Neural progenitor cell (in vitro differentiated cells): ENCODE measurements at regions not wholly inside any gene's neighbourhood (a gene's known extent, or its start where the extent isn't known, plus 50 kb on each side); places are given as distances from the start of the nearest gene placed in this dataset.

Experiments used
- EZH2 ChIP-seq: fragments of 200-600 bp; sonication (generic); IDR thresholded peaks from 2 replicates; pipeline ENCODE4 v1.6.1; 2017; ENCODE audit warnings: antibody characterized with exemption, mild to moderate bottlenecking, moderate library complexity
- EZH2phosphoT487 ChIP-seq: fragments of 200-600 bp; sonication (generic); IDR thresholded peaks from 2 replicates; pipeline ENCODE4 v1.6.1; 2017; ENCODE audit warnings: antibody characterized with exemption
- TF ChIP-seq, protein P1 (sequence below): fragments of 200-600 bp; sonication (generic); IDR thresholded peaks from 2 replicates; pipeline ENCODE4 v1.5.1; 2017; ENCODE audit warnings: antibody characterized with exemption, mild to moderate bottlenecking

DNA sequence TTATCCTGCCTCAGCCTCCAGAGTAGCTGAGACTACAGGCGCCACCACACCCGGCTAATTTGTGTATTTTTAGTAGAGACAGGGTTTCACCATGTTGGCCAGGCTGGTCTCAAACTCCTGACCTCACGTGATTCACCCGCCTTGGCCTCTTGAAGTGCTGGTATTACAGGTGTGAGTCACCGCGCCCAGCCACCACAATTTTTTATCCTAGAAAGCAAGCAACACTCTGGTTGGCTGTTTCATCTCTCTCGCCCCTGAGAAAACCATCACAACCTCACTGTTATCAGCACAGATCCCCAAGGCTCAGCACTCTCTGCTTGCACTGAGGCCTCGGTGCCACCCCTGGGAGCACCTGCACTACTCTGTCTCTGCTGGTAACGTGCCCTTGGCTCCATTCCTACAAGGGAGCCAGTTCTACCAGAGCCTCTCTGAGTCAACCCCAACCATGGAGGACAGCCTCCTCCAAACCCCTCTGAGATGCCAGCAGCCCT is 134.8 kb upstream of the AGAP1 start:
- no peak for TF ChIP-seq EZH2phosphoT487
- TF ChIP-seq, protein P1, sequence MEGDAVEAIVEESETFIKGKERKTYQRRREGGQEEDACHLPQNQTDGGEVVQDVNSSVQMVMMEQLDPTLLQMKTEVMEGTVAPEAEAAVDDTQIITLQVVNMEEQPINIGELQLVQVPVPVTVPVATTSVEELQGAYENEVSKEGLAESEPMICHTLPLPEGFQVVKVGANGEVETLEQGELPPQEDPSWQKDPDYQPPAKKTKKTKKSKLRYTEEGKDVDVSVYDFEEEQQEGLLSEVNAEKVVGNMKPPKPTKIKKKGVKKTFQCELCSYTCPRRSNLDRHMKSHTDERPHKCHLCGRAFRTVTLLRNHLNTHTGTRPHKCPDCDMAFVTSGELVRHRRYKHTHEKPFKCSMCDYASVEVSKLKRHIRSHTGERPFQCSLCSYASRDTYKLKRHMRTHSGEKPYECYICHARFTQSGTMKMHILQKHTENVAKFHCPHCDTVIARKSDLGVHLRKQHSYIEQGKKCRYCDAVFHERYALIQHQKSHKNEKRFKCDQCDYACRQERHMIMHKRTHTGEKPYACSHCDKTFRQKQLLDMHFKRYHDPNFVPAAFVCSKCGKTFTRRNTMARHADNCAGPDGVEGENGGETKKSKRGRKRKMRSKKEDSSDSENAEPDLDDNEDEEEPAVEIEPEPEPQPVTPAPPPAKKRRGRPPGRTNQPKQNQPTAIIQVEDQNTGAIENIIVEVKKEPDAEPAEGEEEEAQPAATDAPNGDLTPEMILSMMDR: no peak
- TF ChIP-seq EZH2: no peak
